Thyroid gland (tissue), 4 donors: ENCODE measurements at regions not wholly inside any gene's neighbourhood (a gene's known extent, or its start where the extent isn't known, plus 50 kb on each side); places are given as distances from the start of the nearest gene placed in this dataset.

Source experiments
- DNase-seq, 2 donors: peaks; one replicate each; pipeline ENCODE4 v3.0.0-alpha.2; 2019
- H3K27ac ChIP-seq, 3 donors: fragments of 200-600 bp; sonication (generic); 1 replicate in 2 of 3; 2 replicates in 1 of 3; pipeline ENCODE4 v1.5.1; 2016 to 2019; ENCODE audit warnings: mild to moderate bottlenecking in 1 of 3, moderate library complexity in 1 of 3
- H3K27me3 ChIP-seq: fragments of 200-600 bp; sonication (generic); one replicate; pipeline ENCODE4 v1.5.1; 2019
- H3K36me3 ChIP-seq, 2 donors: fragments of 200-600 bp; sonication (generic); one replicate each; pipeline ENCODE4 v1.5.1; 2016 to 2019
- H3K4me1 ChIP-seq, 2 donors: fragments of 200-600 bp; sonication (generic); one replicate each; pipeline ENCODE4 v1.5.1; 2017 to 2019
- H3K4me3 ChIP-seq, 3 donors: fragments of 200-600 bp; sonication (generic); replicated peaks in 1 of 3; 1 replicate in 2 of 3; 2 replicates in 1 of 3; pipeline ENCODE4 v1.5.1; 2016; ENCODE audit warnings: mild to moderate bottlenecking in 1 of 3
- H3K9me3 ChIP-seq: fragments of 200-600 bp; sonication (generic); one replicate; pipeline ENCODE4 v1.5.1; 2017
- POLR2A ChIP-seq, 2 donors: fragments of 450-650 bp; IDR thresholded peaks; one replicate each; pipeline ENCODE4 v1.6.1; 2017; ENCODE audit warnings: antibody characterized with exemption in 2 of 2, mild to moderate bottlenecking in 2 of 2, moderate library complexity in 1 of 2
- WGBS, 2 donors: methylation state at CpG; one replicate each; pipeline ENCODE4 v1.1.5; 2017; 5-methylcytosine and 5-hydroxymethylcytosine counted together
- intact Hi-C: fragments of 100-400 bp; cut with DNase I; formaldehyde crosslinking; loops from one replicate; pipeline ENCODE4 v1.15.1; 2023
- TF ChIP-seq, protein P1 (sequence below), 6 experiments: fragments of 200-600 bp in 3 of 6; fragments of 450-650 bp in 3 of 6; sonication (generic) in 3 of 6; IDR thresholded peaks; one replicate each; pipeline ENCODE4 v1.5.1; 2016 to 2019; ENCODE audit warnings: antibody characterized with exemption in 6 of 6, mild to moderate bottlenecking in 2 of 6, inconsistent platforms in 1 of 6, moderate library complexity in 1 of 6

DNA sequence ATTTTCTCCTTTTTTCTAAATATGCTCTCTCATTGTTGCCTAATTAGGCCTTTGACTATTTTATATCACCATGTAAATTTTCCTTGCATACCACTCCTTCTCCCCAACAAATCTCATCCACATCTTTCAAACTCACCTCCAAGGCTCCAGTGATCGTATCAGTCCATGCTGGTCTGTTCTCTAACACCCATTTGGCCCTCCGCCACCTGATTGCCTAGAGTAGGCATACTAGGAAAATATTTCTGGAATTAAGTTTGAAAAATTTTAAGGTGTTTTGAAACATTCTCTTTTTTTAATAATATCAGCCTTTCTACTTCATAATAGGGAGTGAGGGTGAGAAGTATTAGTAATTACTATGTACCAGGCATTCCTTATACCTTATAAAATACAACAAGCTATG, 473.9 kb downstream of the FGF9 start:
- no peak for DNase-seq
- 93 to 95% methylated on average over 2 of the region's 2 CpGs for WGBS, 2 donors
- no peak for TF ChIP-seq POLR2A (IDR thresholded peaks at IDR 0.05)
- TF ChIP-seq, protein P1, sequence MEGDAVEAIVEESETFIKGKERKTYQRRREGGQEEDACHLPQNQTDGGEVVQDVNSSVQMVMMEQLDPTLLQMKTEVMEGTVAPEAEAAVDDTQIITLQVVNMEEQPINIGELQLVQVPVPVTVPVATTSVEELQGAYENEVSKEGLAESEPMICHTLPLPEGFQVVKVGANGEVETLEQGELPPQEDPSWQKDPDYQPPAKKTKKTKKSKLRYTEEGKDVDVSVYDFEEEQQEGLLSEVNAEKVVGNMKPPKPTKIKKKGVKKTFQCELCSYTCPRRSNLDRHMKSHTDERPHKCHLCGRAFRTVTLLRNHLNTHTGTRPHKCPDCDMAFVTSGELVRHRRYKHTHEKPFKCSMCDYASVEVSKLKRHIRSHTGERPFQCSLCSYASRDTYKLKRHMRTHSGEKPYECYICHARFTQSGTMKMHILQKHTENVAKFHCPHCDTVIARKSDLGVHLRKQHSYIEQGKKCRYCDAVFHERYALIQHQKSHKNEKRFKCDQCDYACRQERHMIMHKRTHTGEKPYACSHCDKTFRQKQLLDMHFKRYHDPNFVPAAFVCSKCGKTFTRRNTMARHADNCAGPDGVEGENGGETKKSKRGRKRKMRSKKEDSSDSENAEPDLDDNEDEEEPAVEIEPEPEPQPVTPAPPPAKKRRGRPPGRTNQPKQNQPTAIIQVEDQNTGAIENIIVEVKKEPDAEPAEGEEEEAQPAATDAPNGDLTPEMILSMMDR (IDR thresholded peaks at IDR 0.05) = no peak
- Histone ChIP-seq H3K4me3 (no peak overlapping the region), H3K36me3 (no peaks in the 10 kb centered on the region), H3K27me3 (no peaks in the 10 kb centered on the region), H3K4me1 (no peaks in the 10 kb centered on the region), H3K9me3 (no peaks in the 10 kb centered on the region), H3K27ac (no peak overlapping the region)
- intact Hi-C loops = no loop called here

DNA sequence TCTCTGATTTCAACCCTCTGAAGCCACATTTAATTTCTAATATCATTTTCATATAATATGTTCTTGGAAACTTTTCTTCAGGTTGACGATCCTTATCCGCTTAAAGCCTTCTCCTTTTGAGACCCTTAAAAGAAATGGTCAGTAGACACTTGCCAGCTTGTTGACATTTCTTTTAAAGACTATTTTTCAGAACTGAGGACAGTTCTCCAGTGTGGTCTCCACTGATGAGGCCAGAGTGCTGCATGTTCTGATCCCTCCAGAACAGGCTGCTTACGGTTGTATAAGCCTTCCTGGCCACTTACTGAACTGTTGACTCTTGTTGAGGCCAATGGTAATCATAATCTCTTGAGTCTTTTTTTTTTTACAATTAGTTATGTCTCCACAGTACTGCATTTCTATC, 477.3 kb downstream of the FGF9 start:
- no peaks in the 10 kb centered on the region for H3K4me1 ChIP-seq
- 86 to 88% methylated on average over 3 of the region's 3 CpGs for WGBS, 2 donors
- H3K27me3 ChIP-seq = no peaks in the 10 kb centered on the region
- H3K4me3 ChIP-seq = no peak overlapping the region
- no peak for DNase-seq
- H3K9me3 ChIP-seq = no peaks in the 10 kb centered on the region
- H3K36me3 ChIP-seq = no peaks in the 10 kb centered on the region
- no peak overlapping the region for H3K27ac ChIP-seq
- TF ChIP-seq POLR2A (IDR thresholded peaks at IDR 0.05) = no peak
- TF ChIP-seq, protein P1 (IDR thresholded peaks at IDR 0.05) = no peak
- intact Hi-C loops = no loop called here

DNA sequence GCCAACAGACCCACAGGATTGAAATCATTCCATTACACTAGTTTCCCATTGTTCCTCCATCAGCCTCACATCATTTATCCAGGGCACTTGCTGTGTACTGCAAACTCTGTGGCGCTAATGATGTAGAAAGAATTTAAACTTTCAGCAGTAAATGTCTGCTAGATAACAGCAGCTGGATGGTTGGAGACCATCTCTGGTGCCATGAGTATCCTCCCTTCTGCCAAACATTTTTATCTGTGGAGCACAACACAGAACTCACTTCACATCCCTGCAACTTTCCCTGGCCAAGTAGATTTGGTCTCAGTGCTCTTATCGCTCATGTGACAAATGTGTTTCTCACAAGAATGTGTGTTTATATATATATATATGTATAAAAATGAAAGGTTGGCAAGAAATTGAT, 481.9 kb downstream of the FGF9 start:
- no peak for DNase-seq
- no peaks in the 10 kb centered on the region for H3K4me1 ChIP-seq
- H3K4me3 ChIP-seq = no peak overlapping the region
- no peaks in the 10 kb centered on the region for H3K36me3 ChIP-seq
- H3K9me3 ChIP-seq = no peaks in the 10 kb centered on the region
- 96 to 97% methylated on average over 2 of the region's 2 CpGs for WGBS, 2 donors
- intact Hi-C loops = no loop called here
- H3K27me3 ChIP-seq = no peaks in the 10 kb centered on the region
- TF ChIP-seq, protein P1 (IDR thresholded peaks at IDR 0.05) = no peak
- TF ChIP-seq POLR2A (IDR thresholded peaks at IDR 0.05) = no peak
- H3K27ac ChIP-seq = no peak overlapping the region

DNA sequence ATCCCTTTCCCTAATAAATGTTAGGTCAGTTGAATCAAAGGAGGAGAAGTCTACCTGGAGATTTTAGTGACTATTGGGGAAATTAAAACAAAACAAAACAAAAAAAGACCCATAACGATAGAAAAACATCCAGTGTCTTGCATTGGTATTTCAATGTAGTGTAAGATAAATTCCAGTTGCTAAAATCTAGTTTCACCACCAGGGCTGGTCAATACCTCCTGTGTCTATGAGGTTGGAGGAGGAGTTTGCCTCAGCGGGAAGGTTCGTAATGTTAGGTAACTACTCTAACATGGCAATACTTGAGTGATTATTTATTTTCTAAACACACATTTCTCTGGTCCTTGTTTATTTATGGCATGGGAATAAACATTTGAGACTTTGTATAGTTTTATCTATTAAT, 483.2 kb downstream of the FGF9 start:
- no peak overlapping the region for H3K4me3 ChIP-seq
- 89 to 93% methylated on average over 3 of the region's 3 CpGs for WGBS, 2 donors
- no peak for DNase-seq
- TF ChIP-seq, protein P1 (IDR thresholded peaks at IDR 0.05) = no peak
- TF ChIP-seq POLR2A (IDR thresholded peaks at IDR 0.05) = no peak
- H3K4me1 ChIP-seq = no peaks in the 10 kb centered on the region
- intact Hi-C loops = no loop called here
- H3K27me3 ChIP-seq = no peaks in the 10 kb centered on the region
- no peak overlapping the region for H3K27ac ChIP-seq
- no peaks in the 10 kb centered on the region for H3K9me3 ChIP-seq
- H3K36me3 ChIP-seq = no peaks in the 10 kb centered on the region

DNA sequence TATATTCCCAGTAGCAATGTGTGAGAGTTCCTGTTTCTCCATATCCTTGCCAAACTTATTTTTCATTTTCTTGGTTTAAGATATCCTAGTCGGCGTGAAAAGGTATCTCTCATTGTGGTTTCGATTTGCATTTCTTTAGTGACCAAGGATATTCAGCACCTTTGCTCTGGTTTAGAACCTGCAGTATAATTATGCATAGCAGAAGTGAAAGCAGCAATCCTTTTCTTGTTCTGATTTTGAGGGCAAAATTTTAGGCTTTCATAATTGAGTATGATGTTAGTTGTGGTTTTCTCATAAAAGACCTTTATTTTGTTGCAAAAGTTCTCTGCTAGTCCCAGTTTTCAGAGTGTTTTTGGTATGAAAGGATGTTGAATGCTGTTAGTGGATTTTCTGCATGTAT, 491.0 kb downstream of the FGF9 start:
- Histone ChIP-seq H3K4me1 (no peaks in the 10 kb centered on the region), H3K27me3 (no peaks in the 10 kb centered on the region), H3K4me3 (no peak overlapping the region), H3K27ac (no peak overlapping the region), H3K36me3 (no peaks in the 10 kb centered on the region), H3K9me3 (no peaks in the 10 kb centered on the region)
- TF ChIP-seq, protein P1 (IDR thresholded peaks at IDR 0.05) = no peak
- TF ChIP-seq POLR2A (IDR thresholded peaks at IDR 0.05) = no peak
- intact Hi-C loops = no loop called here
- DNase-seq = no peak
- 77 to 86% methylated on average over 3 of the region's 3 CpGs for WGBS, 2 donors
